Calu3 (cell line): ENCODE measurements at regions not wholly inside any gene's neighbourhood (a gene's known extent, or its start where the extent isn't known, plus 50 kb on each side); places are given as distances from the start of the nearest gene placed in this dataset.

Source experiments
- BruUV-seq: library from RNA; stranded (reverse); fragments of 400-500 nt; replicated peaks from 2 replicates; lab custom pipeline; 2021; lab: Mats Ljungman, UMichigan
- CTCF ChIA-PET: fragments of 300-600 bp; sonication (Branson Sonifier 250); formaldehyde crosslinking; loops from one replicate; lab custom pipeline; 2022; ENCODE audit warnings: antibody characterized with exemption; lab: Charles Lee
- DNase-seq: peaks from one replicate; pipeline ENCODE4 v3.0.0; 2022
- H3K27ac Mint-ChIP-seq: one replicate; pipeline ENCODE4 v1.8.0; 2022; ENCODE audit warnings: mixed read lengths; ENCODE audit not compliant: unreplicated experiment
- H3K27me3 Mint-ChIP-seq: one replicate; pipeline ENCODE4 v1.8.0; 2022; ENCODE audit warnings: mixed read lengths; ENCODE audit not compliant: unreplicated experiment
- H3K36me3 Mint-ChIP-seq: one replicate; pipeline ENCODE4 v1.8.0; 2022; ENCODE audit warnings: mild to moderate bottlenecking, moderate library complexity, mixed read lengths; ENCODE audit not compliant: insufficient read depth, unreplicated experiment
- H3K4me1 Mint-ChIP-seq: one replicate; pipeline ENCODE4 v1.8.0; 2022; ENCODE audit warnings: mild to moderate bottlenecking, low read depth, mixed read lengths; ENCODE audit not compliant: unreplicated experiment
- H3K4me3 Mint-ChIP-seq: one replicate; pipeline ENCODE4 v1.8.0; 2022; ENCODE audit warnings: mild to moderate bottlenecking, low read depth, moderate library complexity, mixed read lengths; ENCODE audit not compliant: unreplicated experiment
- H3K9me3 Mint-ChIP-seq: one replicate; pipeline ENCODE4 v1.8.0; 2022; ENCODE audit warnings: low read depth, mixed read lengths; ENCODE audit not compliant: unreplicated experiment
- CTCF ChIP-seq: fragments of 200-600 bp; IDR thresholded peaks from one replicate; pipeline ENCODE4 v1.8.0; 2022; ENCODE audit warnings: antibody characterized with exemption; ENCODE audit not compliant: unreplicated experiment
- intact Hi-C: fragments of 100-400 bp; cut with micrococcal nuclease; formaldehyde crosslinking; loops from one replicate; pipeline ENCODE4 v1.10.0; 2022; ENCODE audit not compliant: unreplicated experiment

GRCh38 chr13:107860284-107860683 lies 355.1 kb downstream of the LIG4 start:
- intact Hi-C loops: loop anchor here (10.0 kb wide), 2 partner anchors 115 to 485 kb away; no protein-coding TSS in a partner anchor
- no peaks in the 10 kb centered on the region for H3K4me1 Mint-ChIP-seq
- DNase-seq: no peak
- H3K9me3 Mint-ChIP-seq: no peaks in the 10 kb centered on the region
- no peak for TF ChIP-seq CTCF
- H3K27ac Mint-ChIP-seq: no peak overlapping the region
- no peak overlapping the region for H3K4me3 Mint-ChIP-seq
- BruUV-seq: no TSS peak
- H3K27me3 Mint-ChIP-seq: no peaks in the 10 kb centered on the region
- CTCF ChIA-PET: no interaction called here
- peaks cover 2% of the 10 kb centered on the region for H3K36me3 Mint-ChIP-seq

- no peaks in the 10 kb centered on the region for H3K4me1 Mint-ChIP-seq
- H3K9me3 Mint-ChIP-seq: no peaks in the 10 kb centered on the region
- BruUV-seq: no TSS peak
- CTCF ChIA-PET: no interaction called here
- intact Hi-C loops: no loop called here
- no peaks in the 10 kb centered on the region for H3K36me3 Mint-ChIP-seq
- DNase-seq: no peak
- no peaks in the 10 kb centered on the region for H3K27me3 Mint-ChIP-seq
- H3K4me3 Mint-ChIP-seq: no peak overlapping the region
- no peak for TF ChIP-seq CTCF
- H3K27ac Mint-ChIP-seq: no peak overlapping the region
These were observed 360.5 kb downstream of the LIG4 start for GRCh38 chr13:107854880-107855279.

- intact Hi-C loops: no loop called here
- H3K36me3 Mint-ChIP-seq: no peaks in the 10 kb centered on the region
- no peaks in the 10 kb centered on the region for H3K27me3 Mint-ChIP-seq
- BruUV-seq: no TSS peak
- H3K4me1 Mint-ChIP-seq: no peaks in the 10 kb centered on the region
- TF ChIP-seq CTCF: no peak
- CTCF ChIA-PET: no interaction called here
- H3K27ac Mint-ChIP-seq: no peak overlapping the region
- H3K4me3 Mint-ChIP-seq: no peak overlapping the region
- DNase-seq: no peak
- no peaks in the 10 kb centered on the region for H3K9me3 Mint-ChIP-seq
These were observed 363.3 kb downstream of the LIG4 start for GRCh38 chr13:107852072-107852471.

- BruUV-seq: no TSS peak
- H3K36me3 Mint-ChIP-seq: no peaks in the 10 kb centered on the region
- CTCF ChIA-PET: interaction anchor here (0.7 kb wide), 1 partner anchor 134 kb away, joined by 4 read pairs; no protein-coding TSS in a partner anchor
These were observed 363.7 kb downstream of the LIG4 start for GRCh38 chr13:107851670-107852069.

More at GRCh38 chr13:107851670-107852069, 363.7 kb downstream of the LIG4 start:
- DNase-seq: no peak
- TF ChIP-seq CTCF: no peak
- Mint-ChIP-seq H3K27me3 (no peaks in the 10 kb centered on the region), H3K27ac (no peak overlapping the region), H3K9me3 (no peaks in the 10 kb centered on the region), H3K4me3 (no peak overlapping the region), H3K4me1 (no peaks in the 10 kb centered on the region)
- intact Hi-C loops: no loop called here
